PC-9 (cell line): ENCODE measurements at regions not wholly inside any gene's neighbourhood (a gene's known extent, or its start where the extent isn't known, plus 50 kb on each side); places are given as distances from the start of the nearest gene placed in this dataset.

Experiments used
- BruUV-seq: library from RNA; stranded (reverse); fragments of 400-500 nt; replicated peaks from 2 replicates; lab custom pipeline; 2021; lab: Mats Ljungman, UMichigan
- CTCF ChIA-PET: fragments of 300-600 bp; sonication (Branson Sonifier 250); formaldehyde crosslinking; loops from one replicate; lab custom pipeline; 2022; ENCODE audit warnings: antibody characterized with exemption; lab: Charles Lee
- POLR2A ChIA-PET: fragments of 300-600 bp; sonication (Branson Sonifier 250); formaldehyde crosslinking; loops from one replicate; lab custom pipeline; 2022; ENCODE audit warnings: antibody characterized with exemption; ENCODE audit not compliant: unreplicated experiment; lab: Charles Lee
- DNase-seq, 2 experiments: peaks; one replicate each; pipeline versions ENCODE4 v3.0.0 to v3.0.0-alpha.2; 2015 to 2022; ENCODE audit warnings: mixed read lengths in 1 of 2
- H2AFZ ChIP-seq: fragments of 200-600 bp; sonication (generic); 2 replicates; pipeline ENCODE4 v1.8.1; 2017; ENCODE audit warnings: antibody characterized with exemption
- H3F3A ChIP-seq: fragments of 200-600 bp; sonication (generic); 2 replicates; pipeline ENCODE4 v1.8.1; 2017; ENCODE audit warnings: antibody characterized with exemption, mild to moderate bottlenecking, low read depth; ENCODE audit not compliant: insufficient read depth
- H3K27ac ChIP-seq: fragments of 200-600 bp; sonication (generic); 2 replicates; pipeline ENCODE4 v1.6.1; 2016; ENCODE audit warnings: mixed run types
- H3K27me3 ChIP-seq: fragments of 200-600 bp; sonication (generic); 2 replicates; pipeline ENCODE4 v1.6.1; 2016; ENCODE audit warnings: low read depth, mixed run types; ENCODE audit not compliant: insufficient read depth
- H3K36me3 ChIP-seq: fragments of 200-600 bp; sonication (generic); 2 replicates; pipeline ENCODE4 v1.6.1; 2016; ENCODE audit warnings: low read depth, mixed run types
- H3K4me1 ChIP-seq: fragments of 200-600 bp; sonication (generic); replicated peaks from 2 replicates; pipeline ENCODE4 v1.6.1; 2016; ENCODE audit warnings: mixed run types; ENCODE audit not compliant: insufficient read depth
- H3K4me2 ChIP-seq: fragments of 200-600 bp; sonication (generic); 2 replicates; pipeline ENCODE4 v1.6.1; 2017; ENCODE audit warnings: mixed run types
- H3K4me3 ChIP-seq: fragments of 200-600 bp; sonication (generic); 2 replicates; pipeline ENCODE4 v1.6.1; 2016; ENCODE audit warnings: mixed run types
- H3K79me2 ChIP-seq: fragments of 200-600 bp; sonication (generic); 2 replicates; pipeline ENCODE4 v1.6.1; 2017; ENCODE audit warnings: low read depth, mixed run types
- H3K9me2 ChIP-seq: fragments of 200-600 bp; sonication (generic); 2 replicates; pipeline ENCODE4 v1.8.1; 2017; ENCODE audit warnings: mild to moderate bottlenecking; ENCODE audit not compliant: insufficient read depth
- H3K9me3 ChIP-seq: fragments of 200-600 bp; sonication (generic); 2 replicates; pipeline ENCODE4 v1.8.1; 2016; ENCODE audit warnings: low read depth; ENCODE audit not compliant: insufficient read depth
- H4K20me1 ChIP-seq: fragments of 200-600 bp; sonication (generic); 2 replicates; pipeline ENCODE4 v1.8.1; 2017; ENCODE audit not compliant: insufficient read depth
- CTCF ChIP-seq: fragments of 200-600 bp; sonication (generic); conservative IDR thresholded peaks from 2 replicates; pipeline ENCODE4 v1.6.1; 2017; ENCODE audit warnings: mixed run types, antibody characterized with exemption, mild to moderate bottlenecking, moderate library complexity
- EZH2 ChIP-seq: fragments of 200-600 bp; sonication (generic); IDR thresholded peaks from 2 replicates; pipeline ENCODE4 v1.8.0; 2017; ENCODE audit warnings: antibody characterized with exemption, low read depth
- intact Hi-C: fragments of 100-400 bp; cut with micrococcal nuclease; formaldehyde crosslinking; loops from one replicate; pipeline ENCODE4 v1.10.0; 2022; ENCODE audit not compliant: unreplicated experiment

GRCh38 chr2:9732824-9733223 is 102.0 kb upstream of the YWHAQ start:
- Histone ChIP-seq H3K4me2 (no peak overlapping the region), H3K4me3 (no peak overlapping the region), H3K36me3 (no peaks in the 10 kb centered on the region), H3K9me3 (0 out of 2 replicates have a peak, but pooled peaks cover 3% of the 10 kb centered on the region), H3K27ac (no peak overlapping the region), H3F3A (peaks cover 8% of the 10 kb centered on the region; the same call in 1 of the 2 replicates), H4K20me1 (no peaks in the 10 kb centered on the region), H3K79me2 (no peaks in the 10 kb centered on the region), H3K4me1 (no peaks in the 10 kb centered on the region), H3K27me3 (no peaks in the 10 kb centered on the region), H3K9me2 (no peaks in the 10 kb centered on the region), H2AFZ (no peak overlapping the region)
- BruUV-seq: no TSS peak
- TF ChIP-seq EZH2: no peak
- TF ChIP-seq CTCF: no peak
- no peak for DNase-seq
- POLR2A ChIA-PET: no interaction called here
- intact Hi-C loops: no loop called here
- CTCF ChIA-PET: no interaction called here

GRCh38 chr2:9734308-9734707 is 103.5 kb upstream of the YWHAQ start:
- Histone ChIP-seq H4K20me1 (no peaks in the 10 kb centered on the region), H3K4me2 (no peak overlapping the region), H3K4me1 (no peaks in the 10 kb centered on the region), H3K4me3 (no peak overlapping the region), H3K27ac (no peak overlapping the region), H3K9me3 (0 out of 2 replicates have a peak, but pooled peaks cover 3% of the 10 kb centered on the region), H3K9me2 (no peaks in the 10 kb centered on the region), H3K79me2 (no peaks in the 10 kb centered on the region), H3F3A (peaks cover 8% of the 10 kb centered on the region; the same call in 1 of the 2 replicates), H3K27me3 (no peaks in the 10 kb centered on the region), H2AFZ (no peak overlapping the region), H3K36me3 (no peaks in the 10 kb centered on the region)
- no peak for DNase-seq
- intact Hi-C loops: no loop called here
- ChIA-PET POLR2A (no interaction called here), CTCF (no interaction called here)
- TF ChIP-seq CTCF (no peak), EZH2 (no peak)
- no TSS peak for BruUV-seq

GRCh38 chr2:9735335-9735734 is 104.5 kb upstream of the YWHAQ start:
- no peak overlapping the region for H2AFZ ChIP-seq
- no TSS peak for BruUV-seq
- H3K4me2 ChIP-seq: no peak overlapping the region
- 0 out of 2 replicates have a peak, but pooled peaks cover under 1% of the 10 kb centered on the region for H3K4me1 ChIP-seq
- no peaks in the 10 kb centered on the region for H3K36me3 ChIP-seq
- no peaks in the 10 kb centered on the region for H3K27me3 ChIP-seq
- no peaks in the 10 kb centered on the region for H3K79me2 ChIP-seq
- H3F3A ChIP-seq: peaks cover 8% of the 10 kb centered on the region; the same call in 1 of the 2 replicates
- H4K20me1 ChIP-seq: no peaks in the 10 kb centered on the region
- 0 out of 2 replicates have a peak, but pooled peaks cover 3% of the 10 kb centered on the region for H3K9me3 ChIP-seq
- H3K9me2 ChIP-seq: no peaks in the 10 kb centered on the region
- POLR2A ChIA-PET: no interaction called here
- H3K4me3 ChIP-seq: no peak overlapping the region
- intact Hi-C loops: no loop called here
- CTCF ChIA-PET: no interaction called here
- no peak overlapping the region for H3K27ac ChIP-seq
- TF ChIP-seq EZH2 (no peak), CTCF (no peak)
- DNase-seq: no peak
